MCF 10A (cell line): ENCODE measurements at regions not wholly inside any gene's neighbourhood (a gene's known extent, or its start where the extent isn't known, plus 50 kb on each side); places are given as distances from the start of the nearest gene placed in this dataset.
"Not testable (repeated sequence)": the region's sequence is repeated elsewhere in the genome, so short reads cannot be mapped to it uniquely, and the experiment has no call there.

ENCODE experiments used
- BruUV-seq: library from RNA; stranded (reverse); fragments of 400-500 nt; replicated peaks from 2 replicates; lab custom pipeline; 2021; lab: Mats Ljungman, UMichigan
- CTCF ChIA-PET: fragments of 300-600 bp; sonication (Branson Sonifier 250); formaldehyde crosslinking; extraction: SDS; loops from one replicate; lab custom pipeline; 2021; ENCODE audit warnings: antibody characterized with exemption, inconsistent platforms; lab: Yijun Ruan, JAX
- POLR2A ChIA-PET: fragments of 300-600, 350-650 bp; sonication (Branson Sonifier 250); formaldehyde crosslinking; extraction: SDS; loops from one replicate; lab custom pipeline; 2020; ENCODE audit warnings: antibody characterized with exemption, inconsistent platforms; lab: Yijun Ruan, JAX
- DNase-seq: peaks from one replicate; pipeline ENCODE4 v3.0.0-alpha.2; 2018; ENCODE audit not compliant: unreplicated experiment
- H3K27ac Mint-ChIP-seq: one replicate; pipeline ENCODE4 v1.8.0; 2022; ENCODE audit warnings: mild to moderate bottlenecking, low read depth, mixed read lengths; ENCODE audit not compliant: unreplicated experiment
- H3K27me3 Mint-ChIP-seq: one replicate; pipeline ENCODE4 v1.8.0; 2022; ENCODE audit warnings: mixed read lengths; ENCODE audit not compliant: insufficient read depth, unreplicated experiment
- H3K36me3 Mint-ChIP-seq: one replicate; pipeline ENCODE4 v1.8.0; 2022; ENCODE audit warnings: mild to moderate bottlenecking, moderate library complexity, mixed read lengths; ENCODE audit not compliant: insufficient read depth, unreplicated experiment
- H3K4me1 Mint-ChIP-seq: one replicate; pipeline ENCODE4 v1.8.0; 2022; ENCODE audit warnings: mixed read lengths; ENCODE audit not compliant: insufficient read depth, unreplicated experiment
- H3K4me3 Mint-ChIP-seq: one replicate; pipeline ENCODE4 v1.8.0; 2022; ENCODE audit warnings: mild to moderate bottlenecking, moderate library complexity, mixed read lengths; ENCODE audit not compliant: unreplicated experiment
- H3K9me3 Mint-ChIP-seq: one replicate; pipeline ENCODE4 v1.8.0; 2022; ENCODE audit warnings: mixed read lengths; ENCODE audit not compliant: unreplicated experiment
- intact Hi-C: fragments of 100-400 bp; cut with micrococcal nuclease; formaldehyde crosslinking; loops from 2 replicates; pipeline ENCODE4 v1.14.1; 2022
- TF ChIP-seq, protein P1 (sequence below): fragments of 200-600 bp; IDR thresholded peaks from one replicate; pipeline ENCODE4 v1.8.0; 2022; ENCODE audit warnings: antibody characterized with exemption, mild to moderate bottlenecking; ENCODE audit not compliant: unreplicated experiment

DNA sequence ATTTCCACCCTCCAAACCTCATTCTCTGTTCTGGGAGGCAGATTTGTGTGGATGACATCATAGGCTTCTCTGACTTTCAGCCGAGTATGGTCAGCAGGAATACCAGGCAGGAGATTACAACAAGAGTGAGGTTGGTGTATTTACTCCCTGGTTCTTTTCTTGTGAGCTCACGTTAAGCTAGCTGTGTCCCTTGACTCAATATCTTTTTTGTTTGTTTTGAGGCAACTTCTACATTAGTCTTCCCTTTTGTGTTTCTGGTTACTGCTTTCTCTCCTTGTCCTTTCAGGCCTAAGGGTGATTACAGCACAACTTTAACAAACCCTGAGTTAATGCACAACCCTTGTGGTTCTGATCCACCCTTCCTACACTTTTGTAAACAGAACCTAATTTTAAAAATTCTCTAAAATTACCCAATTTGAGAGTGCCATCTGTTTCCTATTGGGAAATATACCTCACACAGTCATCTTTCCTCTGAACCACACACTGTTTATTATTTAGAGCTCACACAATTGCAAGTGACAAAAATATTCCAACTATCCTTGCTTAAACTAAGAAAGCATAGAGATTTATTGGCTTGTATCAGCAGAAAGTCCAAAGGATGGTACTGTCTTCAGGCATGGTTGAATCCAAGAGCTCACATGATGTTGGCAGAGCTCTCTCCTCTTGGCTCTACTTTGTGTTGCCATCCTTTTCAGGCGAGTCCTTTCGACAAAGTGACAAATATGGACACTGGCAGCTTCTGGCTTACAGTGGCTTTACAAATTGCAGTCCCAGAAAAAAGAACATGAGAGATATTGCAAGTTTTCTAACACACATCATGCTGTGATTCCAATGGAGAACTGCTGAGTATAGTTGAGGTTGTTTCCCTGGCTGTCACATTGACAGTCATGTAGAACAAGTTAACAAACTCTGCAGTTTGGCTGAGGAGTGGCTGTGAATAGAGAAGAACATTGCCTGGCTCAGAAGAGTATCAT is 150.5 kb upstream of the DDIT4L start:
- POLR2A ChIA-PET, result interaction anchor here (0.6 to 1.1 kb wide), 2 partner anchors 18 to 47 kb away, joined by 3 read pairs; no protein-coding TSS in a partner anchor
- TF ChIP-seq, protein P1, sequence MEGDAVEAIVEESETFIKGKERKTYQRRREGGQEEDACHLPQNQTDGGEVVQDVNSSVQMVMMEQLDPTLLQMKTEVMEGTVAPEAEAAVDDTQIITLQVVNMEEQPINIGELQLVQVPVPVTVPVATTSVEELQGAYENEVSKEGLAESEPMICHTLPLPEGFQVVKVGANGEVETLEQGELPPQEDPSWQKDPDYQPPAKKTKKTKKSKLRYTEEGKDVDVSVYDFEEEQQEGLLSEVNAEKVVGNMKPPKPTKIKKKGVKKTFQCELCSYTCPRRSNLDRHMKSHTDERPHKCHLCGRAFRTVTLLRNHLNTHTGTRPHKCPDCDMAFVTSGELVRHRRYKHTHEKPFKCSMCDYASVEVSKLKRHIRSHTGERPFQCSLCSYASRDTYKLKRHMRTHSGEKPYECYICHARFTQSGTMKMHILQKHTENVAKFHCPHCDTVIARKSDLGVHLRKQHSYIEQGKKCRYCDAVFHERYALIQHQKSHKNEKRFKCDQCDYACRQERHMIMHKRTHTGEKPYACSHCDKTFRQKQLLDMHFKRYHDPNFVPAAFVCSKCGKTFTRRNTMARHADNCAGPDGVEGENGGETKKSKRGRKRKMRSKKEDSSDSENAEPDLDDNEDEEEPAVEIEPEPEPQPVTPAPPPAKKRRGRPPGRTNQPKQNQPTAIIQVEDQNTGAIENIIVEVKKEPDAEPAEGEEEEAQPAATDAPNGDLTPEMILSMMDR, result no peak
- Mint-ChIP-seq H3K4me3 (no peak overlapping the region), H3K27ac (no peak overlapping the region), H3K4me1 (no peaks in the 10 kb centered on the region), H3K36me3 (no peaks in the 10 kb centered on the region), H3K9me3 (peaks cover 8% of the 10 kb centered on the region), H3K27me3 (no peaks in the 10 kb centered on the region)
- CTCF ChIA-PET, result interaction anchor here (0.5 to 0.7 kb wide), 2 partner anchors 46 to 355 kb away, joined by 3 to 4 read pairs; no protein-coding TSS in a partner anchor
- BruUV-seq, result no TSS peak
- intact Hi-C loops, result no loop called here
- no peak for DNase-seq

DNA sequence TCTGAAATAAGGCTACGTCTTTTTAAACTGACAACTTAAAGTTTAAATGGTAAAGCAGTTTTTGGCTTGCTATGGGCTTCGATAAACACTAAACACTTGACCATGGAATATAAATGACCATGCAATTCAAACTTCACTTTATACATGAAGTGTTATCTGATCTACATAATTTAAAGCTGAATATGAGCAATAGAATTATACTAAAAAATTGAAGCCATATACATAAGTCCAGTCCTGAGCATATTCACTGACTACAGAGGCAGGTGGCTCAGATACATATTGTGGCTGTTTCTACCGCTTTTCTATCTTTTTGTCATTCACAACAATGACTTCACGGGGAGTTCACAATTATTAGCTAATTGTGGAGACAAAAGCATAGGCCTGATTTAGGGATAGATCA is 149.6 kb upstream of the DDIT4L start:
- CTCF ChIA-PET, result no interaction called here
- POLR2A ChIA-PET, result interaction anchor here (1.1 kb wide), 1 partner anchor 19 kb away, joined by 3 read pairs; no protein-coding TSS in a partner anchor
- no peak for DNase-seq
- Mint-ChIP-seq H3K27ac (no peak overlapping the region), H3K36me3 (no peaks in the 10 kb centered on the region), H3K9me3 (peaks cover 14% of the 10 kb centered on the region), H3K27me3 (no peaks in the 10 kb centered on the region), H3K4me1 (no peaks in the 10 kb centered on the region), H3K4me3 (no peak overlapping the region)
- no TSS peak for BruUV-seq
- intact Hi-C loops, result no loop called here
- TF ChIP-seq, protein P1, result no peak

DNA sequence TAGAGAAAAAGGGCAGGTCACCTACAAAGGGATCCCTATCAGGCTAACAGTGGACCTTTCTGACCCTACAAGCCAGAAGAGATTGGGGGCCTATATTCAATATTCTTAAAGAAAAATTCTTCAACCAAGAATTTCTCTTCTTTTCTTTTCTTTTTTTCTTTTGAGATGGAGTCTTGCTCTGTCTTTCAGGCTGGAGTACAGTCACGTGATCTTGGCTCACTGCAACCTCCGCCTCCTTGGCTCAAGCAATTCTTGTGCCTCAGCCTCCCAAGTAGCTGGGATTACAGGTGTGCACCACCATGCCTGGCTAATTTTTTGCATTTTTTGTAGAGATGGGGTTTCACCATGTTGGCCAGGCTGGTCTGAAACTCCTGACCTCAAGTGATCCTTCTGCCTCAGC is 143.2 kb upstream of the DDIT4L start:
- H3K36me3 Mint-ChIP-seq, intact Hi-C loops, H3K4me1 Mint-ChIP-seq, POLR2A ChIA-PET, H3K27ac Mint-ChIP-seq, H3K27me3 Mint-ChIP-seq, DNase-seq, H3K4me3 Mint-ChIP-seq, H3K9me3 Mint-ChIP-seq, BruUV-seq: not testable (repeated sequence)
- CTCF ChIA-PET, result interaction anchor here (0.7 kb wide), 2 partner anchors 108 to 372 kb away, joined by 4 to 5 read pairs; no protein-coding TSS in a partner anchor

DNA sequence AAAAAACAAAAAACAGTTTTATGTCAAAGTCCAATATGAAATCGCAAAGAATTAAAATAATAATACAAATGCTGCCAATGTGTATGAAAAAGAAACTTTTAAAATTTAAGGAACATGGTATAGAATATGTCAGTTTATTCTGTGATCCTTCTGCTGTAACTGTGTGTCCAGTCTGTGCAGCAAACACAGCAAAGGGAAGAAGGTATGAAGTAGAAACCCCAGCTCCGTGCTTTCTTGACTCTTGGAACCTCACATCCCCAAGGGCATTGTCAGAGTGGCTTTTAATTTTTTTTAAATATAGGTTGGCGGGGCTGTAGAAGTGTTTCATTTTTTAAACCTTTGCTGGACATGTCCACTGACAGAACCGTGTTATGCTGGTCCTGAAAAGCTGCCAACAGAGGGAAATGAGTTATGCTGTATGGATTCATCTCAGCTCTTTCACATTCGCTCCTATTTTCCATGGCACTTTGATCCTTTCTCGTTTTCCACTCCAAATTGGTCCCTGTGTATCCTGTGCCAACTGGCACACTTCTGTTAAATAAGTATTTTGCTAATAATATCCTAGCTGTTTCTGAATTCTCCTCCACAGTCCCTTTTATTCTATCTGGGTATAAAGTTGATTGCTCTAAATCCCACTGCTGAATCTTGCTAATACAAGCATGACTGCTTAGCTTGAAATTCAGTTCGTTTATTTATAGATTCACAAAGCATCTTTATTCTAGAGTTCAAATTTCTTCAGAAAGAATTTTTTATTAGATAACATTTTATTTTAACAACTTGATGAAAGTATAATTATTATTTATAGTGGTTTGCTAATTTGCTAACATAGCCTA is 127.0 kb upstream of the DDIT4L start:
- intact Hi-C loops, result no loop called here
- TF ChIP-seq, protein P1, result no peak
- no peaks in the 10 kb centered on the region for H3K36me3 Mint-ChIP-seq
- H3K9me3 Mint-ChIP-seq, result peaks cover 6% of the 10 kb centered on the region
- no peak for DNase-seq
- POLR2A ChIA-PET, result no interaction called here
- no TSS peak for BruUV-seq
- no peaks in the 10 kb centered on the region for H3K4me1 Mint-ChIP-seq
- no peak overlapping the region for H3K4me3 Mint-ChIP-seq
- no peaks in the 10 kb centered on the region for H3K27me3 Mint-ChIP-seq
- H3K27ac Mint-ChIP-seq, result no peak overlapping the region
- CTCF ChIA-PET, result no interaction called here
